ENCODE measurements at regions not wholly inside any gene's neighbourhood (a gene's known extent, or its start where the extent isn't known, plus 50 kb on each side); places are given as distances from the start of the nearest gene placed in this dataset.
"Not testable (repeated sequence)": the region's sequence is repeated elsewhere in the genome, so short reads cannot be mapped to it uniquely, and the experiment has no call there.

DNA sequence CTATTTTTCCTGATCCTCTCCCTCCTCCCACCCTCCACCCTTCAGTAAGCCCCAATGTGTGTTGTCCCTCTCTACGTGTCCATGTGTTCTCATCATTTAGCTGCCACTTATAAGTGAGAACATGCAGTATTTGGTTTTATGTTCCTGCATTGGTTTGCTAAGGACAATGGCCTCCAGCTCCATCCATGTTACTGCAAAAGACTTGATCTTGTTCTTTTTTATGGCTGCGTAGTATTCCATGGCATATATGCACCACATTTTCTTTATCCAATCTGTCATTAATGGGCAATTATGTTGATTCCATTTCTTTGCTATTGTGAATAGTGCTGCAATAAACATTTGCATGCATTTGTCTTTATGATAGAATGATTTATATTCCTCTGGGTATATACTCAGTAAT is 63.6 kb upstream of the MBOAT1 start:
- DNase-seq; H3K4me3 ChIP-seq (ENCODE audit: low read length); H3K9me3 Mint-ChIP-seq; H3K4me1 ChIP-seq (ENCODE audit: control insufficient read depth in 2 of 2, insufficient read depth in 2 of 2, low read length in 2 of 2); CTCF ChIA-PET; ATAC-seq; H3K4me3 Mint-ChIP-seq; H3K27ac Mint-ChIP-seq; H3K27me3 ChIP-seq (ENCODE audit: control insufficient read depth in 2 of 2, insufficient read depth in 2 of 2, low read length in 2 of 2); H3K27ac ChIP-seq (ENCODE audit: low read depth, low read length); H3K9me3 ChIP-seq (ENCODE audit: control insufficient read depth in 2 of 3, low read length in 3 of 3); H3K4me1 Mint-ChIP-seq; H3K36me3 ChIP-seq (ENCODE audit: control insufficient read depth in 2 of 3, insufficient read depth in 3 of 3, low read length in 3 of 3); POLR2A ChIA-PET; H3K36me3 Mint-ChIP-seq: not testable (repeated sequence)
- intact Hi-C loops (cut with micrococcal nuclease) = loop anchor here in 1 of 2 donors (10.0 kb wide), 1 partner anchor 151 kb away; no protein-coding TSS in a partner anchor
- peaks cover 7 to 24% (median 18%) of the 10 kb centered on the region in 5 donors for H3K27me3 Mint-ChIP-seq

DNA sequence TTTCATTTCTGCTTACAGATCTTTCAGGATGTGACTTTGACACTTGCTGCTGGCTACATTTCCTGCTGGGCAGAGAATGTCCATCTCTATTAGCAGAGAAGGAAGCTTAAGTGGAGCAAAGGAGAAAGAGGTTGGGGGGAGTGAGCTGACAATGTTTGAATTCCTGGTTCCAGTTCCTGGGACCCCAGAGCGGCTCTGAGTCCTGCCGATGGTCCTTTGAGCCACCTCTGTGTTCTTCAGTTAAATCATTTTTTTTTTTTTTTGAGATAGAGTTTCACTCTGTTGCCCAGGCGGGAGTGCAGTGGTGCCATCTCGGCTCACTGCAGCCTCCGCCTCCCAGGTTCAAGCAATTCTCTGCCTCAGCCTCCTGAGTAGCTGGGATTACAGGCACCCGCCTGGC is 65.5 kb upstream of the MBOAT1 start:
- intact Hi-C loops (cut with micrococcal nuclease) = loop anchor here in 1 of 2 donors (10.0 kb wide), 1 partner anchor 153 kb away; no protein-coding TSS in a partner anchor
- POLR2A ChIA-PET; H3K36me3 ChIP-seq (ENCODE audit: control insufficient read depth in 2 of 3, insufficient read depth in 3 of 3, low read length in 3 of 3); H3K9me3 ChIP-seq (ENCODE audit: control insufficient read depth in 2 of 3, low read length in 3 of 3); H3K36me3 Mint-ChIP-seq; H3K4me3 ChIP-seq (ENCODE audit: low read length); H3K4me1 ChIP-seq (ENCODE audit: control insufficient read depth in 2 of 2, insufficient read depth in 2 of 2, low read length in 2 of 2); H3K27ac Mint-ChIP-seq; H3K27me3 ChIP-seq (ENCODE audit: control insufficient read depth in 2 of 2, insufficient read depth in 2 of 2, low read length in 2 of 2); H3K27ac ChIP-seq (ENCODE audit: low read depth, low read length); H3K4me3 Mint-ChIP-seq; H3K4me1 Mint-ChIP-seq; DNase-seq; ATAC-seq: not testable (repeated sequence)
- CTCF ChIA-PET = interaction anchor here (0.6 to 1.1 kb wide), 2 partner anchors 12 to 161 kb away, joined by 3 to 4 read pairs; no protein-coding TSS in a partner anchor
- Mint-ChIP-seq H3K9me3 (peaks cover 0 to 15% (median 8%) of the 10 kb centered on the region in 11 donors), H3K27me3 (peaks cover 18 to 39% (median 30%) of the 10 kb centered on the region in 5 donors)

DNA sequence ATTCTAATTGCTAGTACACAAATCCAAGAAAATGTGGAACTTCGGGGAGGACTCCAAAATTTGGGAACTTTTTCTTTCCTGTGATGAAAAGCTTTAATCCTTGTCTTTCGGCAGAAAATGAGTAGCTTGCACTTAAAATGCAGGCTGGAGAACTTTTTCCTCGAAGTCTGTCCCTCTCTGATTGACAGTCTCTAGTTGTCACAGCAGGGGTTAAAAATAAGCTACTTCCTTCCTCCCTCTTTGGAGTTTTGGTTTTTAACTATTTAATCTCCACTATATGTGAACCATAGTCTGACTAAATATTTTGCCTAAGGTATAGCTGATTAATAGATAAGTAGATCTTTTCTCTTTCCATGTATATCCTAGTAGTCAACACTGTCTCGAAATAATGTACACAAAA is 66.8 kb upstream of the MBOAT1 start:
- POLR2A ChIA-PET = no interaction called here
- peaks cover 0 to 4% (median 0%) of the 10 kb centered on the region in 5 donors for H3K36me3 Mint-ChIP-seq
- no peak for DNase-seq
- Histone ChIP-seq H3K4me1 (ENCODE audit: control insufficient read depth in 2 of 2, insufficient read depth in 2 of 2, low read length in 2 of 2) (no peaks in the 10 kb centered on the region), H3K9me3 (ENCODE audit: control insufficient read depth in 2 of 3, low read length in 3 of 3) (peaks cover 0 to 3% (median 0%) of the 10 kb centered on the region in 3 experiments), H3K27me3 (ENCODE audit: control insufficient read depth in 2 of 2, insufficient read depth in 2 of 2, low read length in 2 of 2) (peaks cover 0 to 6% of the 10 kb centered on the region in 2 donors), H3K36me3 (ENCODE audit: control insufficient read depth in 2 of 3, insufficient read depth in 3 of 3, low read length in 3 of 3) (no peaks in the 10 kb centered on the region), H3K4me3 (ENCODE audit: low read length) (no peak overlapping the region), H3K27ac (ENCODE audit: low read depth, low read length) (no peak overlapping the region)
- H3K4me3 Mint-ChIP-seq = no peak overlapping the region
- intact Hi-C loops (cut with micrococcal nuclease) = loop anchor here in 1 of 2 donors (10.0 kb wide), 1 partner anchor 154 kb away; no protein-coding TSS in a partner anchor
- peaks cover 21 to 48% (median 30%) of the 10 kb centered on the region in 5 donors for H3K27me3 Mint-ChIP-seq
- H3K9me3 Mint-ChIP-seq = peaks cover 0 to 25% (median 12%) of the 10 kb centered on the region in 11 donors
- H3K27ac Mint-ChIP-seq = no peak overlapping the region
- no peak for ATAC-seq
- no peaks in the 10 kb centered on the region for H3K4me1 Mint-ChIP-seq
- CTCF ChIA-PET = interaction anchor here (1.1 kb wide), 1 partner anchor 251 kb away, joined by 3 read pairs; no protein-coding TSS in a partner anchor

DNA sequence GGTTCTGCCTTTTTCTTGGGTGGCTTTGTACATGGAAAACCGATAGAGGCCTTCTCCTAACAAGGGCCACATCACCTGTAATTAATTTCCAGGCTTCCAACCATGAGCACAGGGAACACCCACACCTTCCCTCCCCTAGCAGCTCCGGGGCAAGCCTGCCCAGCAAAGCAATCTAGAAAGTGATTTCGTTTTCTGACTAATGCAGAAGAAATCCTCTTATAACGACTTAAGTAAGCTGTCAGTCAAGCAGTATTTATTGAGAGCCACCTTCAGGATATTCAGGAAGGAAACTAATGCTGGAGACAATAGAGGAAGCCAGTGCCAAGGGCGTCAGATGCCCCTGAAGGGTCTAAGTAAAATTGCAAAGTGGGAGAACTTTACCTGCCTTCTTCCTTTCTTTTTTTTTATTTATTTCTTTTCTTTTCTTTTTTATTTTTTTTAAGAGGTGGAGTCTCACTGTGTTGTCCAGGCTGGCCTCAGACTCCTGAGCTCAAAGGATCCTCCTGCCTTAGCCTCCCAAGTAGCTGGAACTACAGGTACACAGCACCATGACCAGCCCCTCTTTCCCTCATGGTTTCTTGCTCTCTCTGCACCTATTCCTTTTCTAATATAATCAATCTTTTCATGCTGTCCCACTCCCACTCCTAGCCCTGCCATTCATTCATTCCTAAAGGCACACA is 67.5 kb upstream of the MBOAT1 start:
- H3K36me3 Mint-ChIP-seq = peaks cover 0 to 4% (median 0%) of the 10 kb centered on the region in 5 donors
- intact Hi-C loops (cut with micrococcal nuclease) = loop anchor here in 1 of 2 donors (10.0 kb wide), 1 partner anchor 155 kb away; no protein-coding TSS in a partner anchor

DNA sequence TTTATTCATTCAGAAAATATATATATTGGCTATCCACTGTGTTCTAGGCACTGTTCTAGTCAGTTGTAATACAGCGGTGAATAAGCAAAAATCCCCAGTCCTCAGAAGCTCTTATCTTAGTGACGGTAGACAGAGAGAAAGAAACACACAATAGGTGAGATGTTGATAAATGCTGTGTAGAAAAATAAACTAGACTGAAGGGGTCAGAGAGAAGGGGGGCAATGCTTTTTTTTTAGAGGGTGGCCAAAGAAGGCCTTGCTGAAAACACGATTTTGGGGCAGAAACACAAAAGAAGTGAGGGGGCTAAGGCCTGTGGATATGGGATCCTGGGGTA is 68.0 kb upstream of the MBOAT1 start:
- Histone ChIP-seq H3K4me3 (ENCODE audit: low read length) (no peak overlapping the region), H3K27me3 (ENCODE audit: control insufficient read depth in 2 of 2, insufficient read depth in 2 of 2, low read length in 2 of 2) (peaks cover 0 to 6% of the 10 kb centered on the region in 2 donors), H3K4me1 (ENCODE audit: control insufficient read depth in 2 of 2, insufficient read depth in 2 of 2, low read length in 2 of 2) (no peaks in the 10 kb centered on the region), H3K9me3 (ENCODE audit: control insufficient read depth in 2 of 3, low read length in 3 of 3) (peaks cover 0 to 3% (median 0%) of the 10 kb centered on the region in 3 experiments), H3K36me3 (ENCODE audit: control insufficient read depth in 2 of 3, insufficient read depth in 3 of 3, low read length in 3 of 3) (no peaks in the 10 kb centered on the region), H3K27ac (ENCODE audit: low read depth, low read length) (no peak overlapping the region)
- no peaks in the 10 kb centered on the region for H3K4me1 Mint-ChIP-seq
- POLR2A ChIA-PET = no interaction called here
- H3K4me3 Mint-ChIP-seq = no peak overlapping the region
- CTCF ChIA-PET = no interaction called here
- H3K9me3 Mint-ChIP-seq = peaks cover 0 to 25% (median 12%) of the 10 kb centered on the region in 11 donors
- intact Hi-C loops (cut with micrococcal nuclease) = no loop called here
- no peak for ATAC-seq
- H3K36me3 Mint-ChIP-seq = peaks cover 0 to 4% (median 0%) of the 10 kb centered on the region in 5 donors
- no peak for DNase-seq
- peaks cover 21 to 52% (median 30%) of the 10 kb centered on the region in 5 donors for H3K27me3 Mint-ChIP-seq
- no peak overlapping the region for H3K27ac Mint-ChIP-seq

More for the DNA sequence above, 67.5 kb upstream of the MBOAT1 start:
- H3K4me1 Mint-ChIP-seq = no peaks in the 10 kb centered on the region
- H3K4me3 ChIP-seq (ENCODE audit: low read length) = no peak overlapping the region
- H3K9me3 ChIP-seq (ENCODE audit: control insufficient read depth in 2 of 3, low read length in 3 of 3) = peaks cover 0 to 3% (median 0%) of the 10 kb centered on the region in 3 experiments
- DNase-seq = no peak
- H3K9me3 Mint-ChIP-seq = peaks cover 0 to 25% (median 12%) of the 10 kb centered on the region in 11 donors
- CTCF ChIA-PET = interaction anchor here (1.1 kb wide), 1 partner anchor 250 kb away, joined by 3 read pairs; no protein-coding TSS in a partner anchor
- H3K27me3 ChIP-seq (ENCODE audit: control insufficient read depth in 2 of 2, insufficient read depth in 2 of 2, low read length in 2 of 2) = peaks cover 0 to 6% of the 10 kb centered on the region in 2 donors
- H3K4me3 Mint-ChIP-seq = no peak overlapping the region
- no peaks in the 10 kb centered on the region for H3K36me3 ChIP-seq (ENCODE audit: control insufficient read depth in 2 of 3, insufficient read depth in 3 of 3, low read length in 3 of 3)
- ATAC-seq = no peak
- H3K27ac Mint-ChIP-seq = no peak overlapping the region
- H3K27me3 Mint-ChIP-seq = peaks cover 21 to 52% (median 30%) of the 10 kb centered on the region in 5 donors
- no peak overlapping the region for H3K27ac ChIP-seq (ENCODE audit: low read depth, low read length)
- POLR2A ChIA-PET = no interaction called here
- H3K4me1 ChIP-seq (ENCODE audit: control insufficient read depth in 2 of 2, insufficient read depth in 2 of 2, low read length in 2 of 2) = no peaks in the 10 kb centered on the region

DNA sequence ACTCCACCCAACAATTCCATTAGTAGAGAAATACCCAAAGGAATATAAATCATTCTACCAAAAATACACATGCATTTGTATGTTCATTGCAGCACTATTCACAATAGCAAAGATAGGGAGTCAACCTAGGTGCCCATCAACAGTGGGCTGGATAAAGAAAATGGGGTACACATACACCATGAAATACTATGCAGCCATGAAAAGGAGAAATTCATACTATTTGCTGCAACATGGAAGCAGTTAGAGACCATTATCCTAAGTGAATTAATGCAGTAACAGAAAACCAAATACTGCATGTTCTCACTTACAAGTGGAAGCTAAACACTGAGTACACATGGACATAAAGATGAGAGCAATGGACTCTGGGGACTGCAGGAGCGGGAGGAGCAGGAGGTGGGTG is 72.4 kb upstream of the MBOAT1 start:
- Histone ChIP-seq H3K36me3 (ENCODE audit: control insufficient read depth in 2 of 3, insufficient read depth in 3 of 3, low read length in 3 of 3) (no peaks in the 10 kb centered on the region), H3K4me3 (ENCODE audit: low read length) (no peak overlapping the region), H3K9me3 (ENCODE audit: control insufficient read depth in 2 of 3, low read length in 3 of 3) (peaks cover 0 to 3% (median 0%) of the 10 kb centered on the region in 3 experiments), H3K27me3 (ENCODE audit: control insufficient read depth in 2 of 2, insufficient read depth in 2 of 2, low read length in 2 of 2) (peaks cover 0 to 6% of the 10 kb centered on the region in 2 donors), H3K27ac (ENCODE audit: low read depth, low read length) (no peak overlapping the region), H3K4me1 (ENCODE audit: control insufficient read depth in 2 of 2, insufficient read depth in 2 of 2, low read length in 2 of 2) (no peaks in the 10 kb centered on the region)
- ChIA-PET CTCF (interaction anchor here (0.7 kb wide), 1 partner anchor 1948 kb away, joined by 6 read pairs; no protein-coding TSS in a partner anchor), POLR2A (interaction anchor here (0.5 kb wide), 1 partner anchor 201 kb away, joined by 3 read pairs; no protein-coding TSS in a partner anchor)
- Mint-ChIP-seq H3K27me3 (peaks cover 12 to 50% (median 27%) of the 10 kb centered on the region in 5 donors), H3K4me3 (no peak overlapping the region), H3K27ac (no peak overlapping the region), H3K36me3 (peaks cover 0 to 4% (median 0%) of the 10 kb centered on the region in 5 donors), H3K4me1 (no peaks in the 10 kb centered on the region), H3K9me3 (peaks cover 0 to 25% (median 12%) of the 10 kb centered on the region in 11 donors)
- intact Hi-C loops (cut with micrococcal nuclease) = loop anchor here in 1 of 2 donors (1.0 kb wide), 1 partner anchor 15 kb away; no protein-coding TSS in a partner anchor
- ATAC-seq = no peak
- no peak for DNase-seq
